ENCODE measurements at regions not wholly inside any gene's neighbourhood (a gene's known extent, or its start where the extent isn't known, plus 50 kb on each side); places are given as distances from the start of the nearest gene placed in this dataset.
"Not testable (repeated sequence)": the region's sequence is repeated elsewhere in the genome, so short reads cannot be mapped to it uniquely, and the experiment has no call there.

GRCh38 chr18:5830902-5831301 lies 64.4 kb downstream of the TMEM200C start:
- not testable (repeated sequence) for DNase-seq (ENCODE audit: low spot score)

- peak; percentile 19 for DNase-seq (ENCODE audit: low spot score)
Measured at GRCh38 chr18:5828913-5829312, 66.4 kb downstream of the TMEM200C start.

- DNase-seq (ENCODE audit: low spot score), result no peak
Measured at GRCh38 chr18:5825663-5826062, 69.7 kb downstream of the TMEM200C start.

GRCh38 chr18:5824370-5824984 lies 70.8 kb downstream of the TMEM200C start:
- DNase-seq (ENCODE audit: low spot score), result no peak

GRCh38 chr18:5817816-5818215 lies 77.5 kb downstream of the TMEM200C start:
- DNase-seq (ENCODE audit: low spot score), result no peak

- no peak for DNase-seq (ENCODE audit: low spot score)
Measured at GRCh38 chr18:5806860-5807259, 88.5 kb downstream of the TMEM200C start.

- DNase-seq (ENCODE audit: low spot score), result no peak
Measured at GRCh38 chr18:5787936-5788335, 107.4 kb downstream of the TMEM200C start.

GRCh38 chr18:5779922-5780321 lies 115.4 kb downstream of the TMEM200C start:
- no peak for DNase-seq (ENCODE audit: low spot score)

GRCh38 chr18:5772306-5773105 lies 122.8 kb downstream of the TMEM200C start:
- peak; percentile 90 for DNase-seq (ENCODE audit: low spot score)

GRCh38 chr18:5771343-5771742 lies 124.0 kb downstream of the TMEM200C start:
- no peak for DNase-seq (ENCODE audit: low spot score)

- DNase-seq (ENCODE audit: low spot score), result no peak
Measured at GRCh38 chr18:5770176-5770575, 125.1 kb downstream of the TMEM200C start.

- DNase-seq (ENCODE audit: low spot score), result no peak
Measured at GRCh38 chr18:5768454-5768853, 126.9 kb downstream of the TMEM200C start.

GRCh38 chr18:5759194-5759593 lies 136.1 kb downstream of the TMEM200C start:
- DNase-seq (ENCODE audit: low spot score), result peak; percentile 35

- no peak for DNase-seq (ENCODE audit: low spot score)
Measured at GRCh38 chr18:5756823-5757222, 138.5 kb downstream of the TMEM200C start.

- no peak for DNase-seq (ENCODE audit: low spot score)
Measured at GRCh38 chr18:5747678-5748077, 147.6 kb downstream of the TMEM200C start.

GRCh38 chr18:5746844-5747243 lies 148.5 kb downstream of the TMEM200C start:
- no peak for DNase-seq (ENCODE audit: low spot score)

GRCh38 chr18:5744659-5745058 lies 150.7 kb downstream of the TMEM200C start:
- no peak for DNase-seq (ENCODE audit: low spot score)

- no peak for DNase-seq (ENCODE audit: low spot score)
Measured at GRCh38 chr18:5738526-5738925, 156.8 kb downstream of the TMEM200C start.

- no peak for DNase-seq (ENCODE audit: low spot score)
Measured at GRCh38 chr18:5732318-5732717, 163.0 kb downstream of the TMEM200C start.

GRCh38 chr18:5729983-5730699 lies 165.2 kb downstream of the TMEM200C start:
- peak; percentile 61 for DNase-seq (ENCODE audit: low spot score)

GRCh38 chr18:5728531-5728930 lies 166.8 kb downstream of the TMEM200C start:
- DNase-seq (ENCODE audit: low spot score), result no peak

- peak; percentile 71 for DNase-seq (ENCODE audit: low spot score)
Measured at GRCh38 chr18:5726011-5726410, 169.3 kb downstream of the TMEM200C start.

- no peak for DNase-seq (ENCODE audit: low spot score)
Measured at GRCh38 chr18:5721924-5722323, 173.4 kb downstream of the TMEM200C start.

Data from umbilical cord (tissue), 1 donor.